ENCODE measurements at regions not wholly inside any gene's neighbourhood (a gene's known extent, or its start where the extent isn't known, plus 50 kb on each side); places are given as distances from the start of the nearest gene placed in this dataset.
"Not testable (repeated sequence)": the region's sequence is repeated elsewhere in the genome, so short reads cannot be mapped to it uniquely, and the experiment has no call there.

DNA sequence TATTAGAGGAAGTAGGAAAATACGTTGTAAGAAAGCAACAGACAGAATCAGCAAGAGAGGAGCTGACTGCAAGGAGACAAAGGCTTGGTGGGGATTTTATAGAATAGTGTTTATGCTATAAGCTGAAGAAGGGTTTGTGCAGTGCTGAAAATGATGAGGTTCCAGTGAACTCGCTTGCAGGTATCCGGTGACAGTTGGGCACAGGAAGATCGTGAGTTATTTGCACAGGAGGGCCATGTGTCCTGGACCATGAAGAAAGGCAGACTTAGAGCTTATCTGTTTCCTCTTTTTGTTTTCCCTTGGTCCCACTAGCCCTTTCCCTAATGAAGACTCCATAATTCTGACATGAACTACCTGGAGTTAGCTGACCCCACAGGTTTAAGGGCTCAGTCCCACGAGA, 61.4 kb downstream of the NXNL2 start:
- no peak overlapping the region for H3K4me3 ChIP-seq (ENCODE audit: low read depth, low read length)
- H3K9me3 ChIP-seq (ENCODE audit: control insufficient read depth, insufficient read depth, low read length), result no peaks in the 10 kb centered on the region
- no peaks in the 10 kb centered on the region for H3K4me1 ChIP-seq (ENCODE audit: control insufficient read depth, insufficient read depth, low read length)
- no peaks in the 10 kb centered on the region for H3K27me3 ChIP-seq (ENCODE audit: control insufficient read depth, insufficient read depth, low read length)
- no peak overlapping the region for H3K9ac ChIP-seq (ENCODE audit: low read depth, low read length)
- H3K27ac ChIP-seq (ENCODE audit: low read depth, low read length), result no peak overlapping the region
- no peaks in the 10 kb centered on the region for H3K36me3 ChIP-seq (ENCODE audit: control insufficient read depth, insufficient read depth, low read length)

DNA sequence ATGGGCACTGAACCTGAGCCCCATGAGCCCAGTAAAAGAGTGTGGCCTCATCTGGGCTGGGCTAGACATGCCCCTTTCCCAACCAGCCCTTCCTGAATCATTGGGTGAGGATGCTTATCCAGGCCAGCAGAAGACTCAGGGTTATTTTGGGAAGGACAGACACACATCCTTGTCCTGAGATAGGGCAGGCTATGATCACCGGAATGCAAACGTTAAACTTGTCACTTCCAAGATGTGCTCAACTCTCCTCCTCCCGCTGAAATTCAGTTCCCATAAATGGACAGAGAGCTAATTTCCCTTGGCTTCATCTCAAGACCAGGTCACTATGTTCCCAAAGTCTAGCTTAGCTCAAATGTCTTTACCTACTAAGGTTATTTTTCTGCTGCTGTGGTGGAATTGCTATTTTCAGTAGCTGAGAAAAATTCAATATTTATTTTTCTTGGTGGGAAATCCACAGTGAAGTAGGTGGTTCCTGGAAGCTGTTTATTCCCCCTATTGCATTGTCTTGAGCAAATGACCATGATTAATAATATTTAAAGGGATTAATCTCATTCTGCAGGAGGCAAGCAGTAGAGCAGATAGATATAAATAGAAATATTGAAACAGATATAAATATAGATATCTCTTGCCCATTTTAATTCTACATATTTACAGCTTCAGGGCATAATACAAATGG, 70.0 kb downstream of the NXNL2 start:
- no peak overlapping the region for H3K4me3 ChIP-seq (ENCODE audit: low read depth, low read length)
- no peaks in the 10 kb centered on the region for H3K36me3 ChIP-seq (ENCODE audit: control insufficient read depth, insufficient read depth, low read length)
- no peaks in the 10 kb centered on the region for H3K27me3 ChIP-seq (ENCODE audit: control insufficient read depth, insufficient read depth, low read length)
- H3K4me1 ChIP-seq (ENCODE audit: control insufficient read depth, insufficient read depth, low read length), result no peaks in the 10 kb centered on the region
- H3K27ac ChIP-seq (ENCODE audit: low read depth, low read length), result no peak overlapping the region
- no peak overlapping the region for H3K9ac ChIP-seq (ENCODE audit: low read depth, low read length)
- no peaks in the 10 kb centered on the region for H3K9me3 ChIP-seq (ENCODE audit: control insufficient read depth, insufficient read depth, low read length)

DNA sequence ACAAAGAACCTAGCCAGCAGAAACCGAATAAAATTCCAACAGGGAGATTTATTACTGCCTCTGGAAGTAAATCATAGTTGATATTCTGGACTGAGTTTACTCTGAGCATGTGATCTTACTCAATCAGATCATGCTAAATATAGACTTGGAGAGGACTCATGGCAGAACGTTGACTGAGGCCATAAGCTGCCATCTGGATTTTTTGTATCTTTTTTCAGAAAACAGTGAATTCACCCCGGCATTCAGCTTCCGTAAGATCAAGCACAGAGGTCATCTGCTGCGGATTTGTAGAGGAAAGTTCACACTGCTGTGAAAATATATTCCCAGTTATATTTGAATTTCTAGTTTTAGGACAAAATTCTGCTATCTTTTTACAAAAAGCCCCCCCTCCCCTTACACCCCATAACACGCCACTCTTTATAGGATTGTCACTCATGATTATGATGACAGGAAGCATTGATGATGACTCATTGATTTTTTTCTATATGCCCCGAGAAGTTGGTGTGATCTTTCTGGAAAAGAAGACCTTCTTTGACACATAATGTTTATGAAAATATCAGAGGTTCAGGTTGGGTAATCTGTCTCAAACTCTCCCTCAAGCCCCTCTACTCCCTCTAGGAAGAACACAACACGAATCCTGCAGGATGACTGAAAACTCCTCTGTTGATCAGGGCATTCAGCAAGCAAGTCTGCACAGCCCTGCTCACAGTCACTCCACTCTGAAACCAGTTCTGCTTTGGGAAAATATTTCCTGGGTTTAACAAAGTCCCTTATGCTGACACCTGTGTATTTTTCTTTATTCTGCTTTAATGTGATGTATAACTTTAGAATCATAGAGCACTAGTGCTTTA, 70.8 kb downstream of the NXNL2 start:
- Histone ChIP-seq H3K4me3 (ENCODE audit: low read depth, low read length) (no peak overlapping the region), H3K36me3 (ENCODE audit: control insufficient read depth, insufficient read depth, low read length) (no peaks in the 10 kb centered on the region), H3K27ac (ENCODE audit: low read depth, low read length) (no peak overlapping the region), H3K9ac (ENCODE audit: low read depth, low read length) (no peak overlapping the region), H3K27me3 (ENCODE audit: control insufficient read depth, insufficient read depth, low read length) (no peaks in the 10 kb centered on the region), H3K4me1 (ENCODE audit: control insufficient read depth, insufficient read depth, low read length) (no peaks in the 10 kb centered on the region), H3K9me3 (ENCODE audit: control insufficient read depth, insufficient read depth, low read length) (no peaks in the 10 kb centered on the region)

DNA sequence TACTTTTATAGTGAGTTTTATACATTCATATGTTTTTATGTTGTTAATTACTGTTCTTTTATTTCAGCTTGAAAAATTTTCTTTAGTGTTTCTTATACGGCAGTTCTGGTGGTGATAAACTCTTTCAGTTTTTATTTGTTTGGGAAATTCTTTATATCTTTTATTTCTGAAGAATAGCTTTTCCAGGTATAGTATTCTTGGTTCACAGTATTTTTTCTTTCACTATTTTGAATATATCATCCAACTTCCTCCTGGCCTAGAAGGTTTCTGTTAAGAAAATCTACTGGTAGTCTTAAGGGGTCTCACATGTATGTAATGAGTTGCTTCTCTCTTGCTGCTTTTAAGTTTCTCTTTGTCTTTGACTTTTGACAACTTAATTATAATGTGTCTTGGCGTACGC, 79.4 kb downstream of the NXNL2 start:
- H3K9ac ChIP-seq (ENCODE audit: low read depth, low read length), result no peak overlapping the region
- H3K27ac ChIP-seq (ENCODE audit: low read depth, low read length), result no peak overlapping the region
- peaks cover 3% of the 10 kb centered on the region; the same call in 1 of the 2 replicates for H3K9me3 ChIP-seq (ENCODE audit: control insufficient read depth, insufficient read depth, low read length)
- no peaks in the 10 kb centered on the region for H3K27me3 ChIP-seq (ENCODE audit: control insufficient read depth, insufficient read depth, low read length)
- H3K4me3 ChIP-seq (ENCODE audit: low read depth, low read length), result no peak overlapping the region
- H3K36me3 ChIP-seq (ENCODE audit: control insufficient read depth, insufficient read depth, low read length), result no peaks in the 10 kb centered on the region
- H3K4me1 ChIP-seq (ENCODE audit: control insufficient read depth, insufficient read depth, low read length), result no peaks in the 10 kb centered on the region

DNA sequence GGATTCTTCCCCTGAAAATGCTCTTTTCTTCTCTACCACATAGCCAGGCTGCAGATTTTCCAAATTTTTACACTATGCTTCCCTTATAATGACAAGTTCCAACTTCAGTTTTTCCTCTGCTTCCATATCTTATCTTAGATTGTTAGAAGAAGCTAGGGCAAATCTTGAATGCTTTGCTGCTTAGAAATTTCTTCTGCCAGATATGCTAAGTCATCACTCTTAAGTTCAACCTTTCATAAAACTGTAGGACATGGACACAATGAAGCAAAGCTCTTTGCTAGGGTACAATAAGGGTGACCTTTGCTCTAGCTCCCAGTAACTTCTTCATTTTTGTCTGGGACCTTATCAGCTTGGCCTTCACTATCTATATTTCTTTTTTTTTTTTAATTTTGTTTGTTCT, 88.7 kb downstream of the NXNL2 start:
- no peaks in the 10 kb centered on the region for H3K27me3 ChIP-seq (ENCODE audit: control insufficient read depth, insufficient read depth, low read length)
- no peaks in the 10 kb centered on the region for H3K36me3 ChIP-seq (ENCODE audit: control insufficient read depth, insufficient read depth, low read length)
- H3K4me3 ChIP-seq (ENCODE audit: low read depth, low read length), result no peak overlapping the region
- peaks cover 8% of the 10 kb centered on the region for H3K9me3 ChIP-seq (ENCODE audit: control insufficient read depth, insufficient read depth, low read length)
- no peaks in the 10 kb centered on the region for H3K4me1 ChIP-seq (ENCODE audit: control insufficient read depth, insufficient read depth, low read length)
- H3K9ac ChIP-seq (ENCODE audit: low read depth, low read length), result no peak overlapping the region
- H3K27ac ChIP-seq (ENCODE audit: low read depth, low read length), result no peak overlapping the region

DNA sequence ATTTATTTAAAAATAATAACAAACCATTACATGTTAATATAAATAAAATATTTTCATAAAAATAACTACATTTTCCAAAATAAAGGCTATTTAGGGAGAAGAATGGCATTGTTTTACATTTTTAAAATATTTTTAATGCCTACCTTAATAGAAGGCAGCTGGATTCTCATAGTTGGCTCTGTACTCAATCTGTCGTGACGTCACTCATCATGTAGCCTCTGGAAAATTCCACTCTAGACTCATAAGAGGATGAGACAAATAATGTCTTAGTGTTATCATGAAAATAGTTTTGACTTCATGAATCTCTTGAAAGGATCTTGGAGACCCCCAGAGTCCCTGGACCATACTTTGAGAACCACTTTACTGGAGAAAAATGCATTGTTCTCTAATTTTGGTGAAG, 93.1 kb downstream of the NXNL2 start:
- Histone ChIP-seq H3K36me3 (ENCODE audit: control insufficient read depth, insufficient read depth, low read length) (no peaks in the 10 kb centered on the region), H3K9me3 (ENCODE audit: control insufficient read depth, insufficient read depth, low read length) (peaks cover 8% of the 10 kb centered on the region), H3K4me1 (ENCODE audit: control insufficient read depth, insufficient read depth, low read length) (no peaks in the 10 kb centered on the region), H3K27ac (ENCODE audit: low read depth, low read length) (no peak overlapping the region), H3K4me3 (ENCODE audit: low read depth, low read length) (no peak overlapping the region), H3K27me3 (ENCODE audit: control insufficient read depth, insufficient read depth, low read length) (no peaks in the 10 kb centered on the region), H3K9ac (ENCODE audit: low read depth, low read length) (no peak overlapping the region)

DNA sequence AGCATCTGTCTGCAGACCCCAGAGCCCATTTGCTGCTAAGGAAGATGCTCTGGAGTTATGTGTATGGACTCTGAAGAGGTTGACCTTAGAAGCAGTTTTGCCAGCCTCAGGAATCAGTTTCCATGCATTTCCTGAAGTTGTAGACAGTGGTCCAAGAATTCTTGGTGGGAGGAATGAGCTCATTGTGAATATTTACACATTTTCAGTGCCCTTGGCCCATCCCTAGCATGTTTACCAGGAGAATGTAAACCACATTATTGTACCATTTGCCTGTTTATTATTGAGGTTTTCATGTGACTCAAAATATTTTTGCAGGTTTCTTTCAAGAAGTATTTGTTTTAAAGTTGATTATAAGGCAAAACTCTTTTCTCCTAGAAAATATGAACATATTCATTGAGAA, 93.8 kb downstream of the NXNL2 start:
- Histone ChIP-seq H3K27me3 (ENCODE audit: control insufficient read depth, insufficient read depth, low read length) (no peaks in the 10 kb centered on the region), H3K9ac (ENCODE audit: low read depth, low read length) (no peak overlapping the region), H3K4me1 (ENCODE audit: control insufficient read depth, insufficient read depth, low read length) (no peaks in the 10 kb centered on the region), H3K36me3 (ENCODE audit: control insufficient read depth, insufficient read depth, low read length) (no peaks in the 10 kb centered on the region), H3K27ac (ENCODE audit: low read depth, low read length) (no peak overlapping the region), H3K9me3 (ENCODE audit: control insufficient read depth, insufficient read depth, low read length) (peaks cover 8% of the 10 kb centered on the region), H3K4me3 (ENCODE audit: low read depth, low read length) (no peak overlapping the region)

DNA sequence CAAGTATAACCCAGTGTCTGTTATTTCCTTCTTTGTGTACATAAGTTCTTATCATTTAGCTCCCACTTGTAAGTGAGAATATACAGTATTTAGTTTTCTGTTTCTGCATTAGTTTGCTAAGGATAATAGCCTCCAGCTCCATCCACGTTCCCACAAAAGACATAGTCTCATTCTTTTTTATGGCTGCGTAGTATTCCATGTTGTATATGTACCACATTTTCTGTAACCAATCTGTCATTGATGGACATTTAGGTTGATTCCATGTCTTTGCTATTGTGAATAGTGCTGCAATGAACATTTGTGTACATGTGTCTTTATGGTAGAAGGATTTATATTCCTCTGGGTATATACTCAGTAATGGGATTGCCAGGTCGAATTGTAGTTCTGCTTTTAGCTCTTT, 95.6 kb downstream of the NXNL2 start:
- not testable (repeated sequence) for H3K27ac ChIP-seq (ENCODE audit: low read depth, low read length); H3K4me3 ChIP-seq (ENCODE audit: low read depth, low read length); H3K4me1 ChIP-seq (ENCODE audit: control insufficient read depth, insufficient read depth, low read length); H3K36me3 ChIP-seq (ENCODE audit: control insufficient read depth, insufficient read depth, low read length); H3K9me3 ChIP-seq (ENCODE audit: control insufficient read depth, insufficient read depth, low read length); H3K9ac ChIP-seq (ENCODE audit: low read depth, low read length); H3K27me3 ChIP-seq (ENCODE audit: control insufficient read depth, insufficient read depth, low read length)

DNA sequence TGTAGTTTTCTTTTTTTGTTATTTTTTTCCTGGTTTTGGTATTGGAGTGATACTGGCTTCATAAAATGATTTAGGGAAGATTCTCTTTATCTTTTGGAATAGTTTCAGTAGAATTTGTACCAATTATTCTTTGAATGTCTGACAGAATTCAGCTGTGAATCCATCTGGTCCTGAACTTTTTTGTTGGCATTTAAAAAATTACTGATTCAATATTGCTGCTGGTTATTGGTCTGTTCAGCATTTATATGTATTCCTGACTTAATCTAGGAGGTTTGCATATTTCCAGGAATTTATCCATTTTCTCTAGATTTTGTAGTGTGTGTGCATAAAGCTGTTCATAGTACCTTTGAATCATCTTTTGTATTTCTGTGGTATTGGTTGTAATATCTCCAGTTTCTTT, 100.2 kb downstream of the NXNL2 start:
- Histone ChIP-seq H3K36me3 (ENCODE audit: control insufficient read depth, insufficient read depth, low read length) (no peaks in the 10 kb centered on the region), H3K4me1 (ENCODE audit: control insufficient read depth, insufficient read depth, low read length) (no peaks in the 10 kb centered on the region), H3K4me3 (ENCODE audit: low read depth, low read length) (no peak overlapping the region), H3K9ac (ENCODE audit: low read depth, low read length) (no peak overlapping the region), H3K27ac (ENCODE audit: low read depth, low read length) (no peak overlapping the region), H3K27me3 (ENCODE audit: control insufficient read depth, insufficient read depth, low read length) (no peaks in the 10 kb centered on the region), H3K9me3 (ENCODE audit: control insufficient read depth, insufficient read depth, low read length) (no peaks in the 10 kb centered on the region)

DNA sequence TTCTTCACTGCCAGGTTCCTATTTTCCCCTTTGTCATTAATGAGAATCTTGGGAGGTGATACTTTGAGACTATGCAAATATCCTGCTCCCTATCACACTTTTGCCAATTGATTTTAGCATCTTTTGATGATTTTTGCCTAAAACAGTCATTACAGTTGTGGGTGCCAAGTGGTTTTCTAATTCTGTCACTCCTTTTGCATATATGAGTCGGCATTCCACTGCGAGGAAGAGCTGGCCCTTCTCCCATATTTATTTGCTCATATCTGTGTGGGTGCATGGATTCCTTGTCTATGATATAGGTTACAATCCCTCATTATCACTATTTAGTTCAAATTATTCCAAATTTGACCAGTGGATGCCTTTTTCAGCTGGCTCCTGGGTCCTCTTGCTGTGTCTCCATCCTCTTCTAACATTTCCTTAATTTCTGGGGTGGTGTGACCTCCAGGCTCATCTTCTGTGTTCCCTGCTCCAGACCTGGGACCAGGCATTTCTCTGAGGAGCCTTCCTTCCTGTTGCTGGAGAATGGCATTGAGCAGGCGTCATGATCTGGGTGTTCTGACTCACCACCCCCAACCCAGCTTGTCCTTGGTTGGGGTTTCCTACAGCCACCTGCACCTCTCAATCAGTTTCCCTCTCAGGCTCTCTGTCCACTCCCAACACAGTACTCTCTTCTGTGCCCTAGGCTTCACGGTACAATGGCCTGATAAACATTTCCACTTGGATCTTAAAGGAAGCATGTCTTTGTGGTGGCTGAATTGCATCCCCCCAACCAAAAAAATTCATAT, 106.7 kb downstream of the NXNL2 start:
- Histone ChIP-seq H3K4me1 (ENCODE audit: control insufficient read depth, insufficient read depth, low read length) (no peaks in the 10 kb centered on the region), H3K27ac (ENCODE audit: low read depth, low read length) (no peak overlapping the region), H3K36me3 (ENCODE audit: control insufficient read depth, insufficient read depth, low read length) (no peaks in the 10 kb centered on the region), H3K9ac (ENCODE audit: low read depth, low read length) (no peak overlapping the region), H3K4me3 (ENCODE audit: low read depth, low read length) (no peak overlapping the region), H3K9me3 (ENCODE audit: control insufficient read depth, insufficient read depth, low read length) (peaks cover 2% of the 10 kb centered on the region; the same call in 1 of the 2 replicates), H3K27me3 (ENCODE audit: control insufficient read depth, insufficient read depth, low read length) (no peaks in the 10 kb centered on the region)

DNA sequence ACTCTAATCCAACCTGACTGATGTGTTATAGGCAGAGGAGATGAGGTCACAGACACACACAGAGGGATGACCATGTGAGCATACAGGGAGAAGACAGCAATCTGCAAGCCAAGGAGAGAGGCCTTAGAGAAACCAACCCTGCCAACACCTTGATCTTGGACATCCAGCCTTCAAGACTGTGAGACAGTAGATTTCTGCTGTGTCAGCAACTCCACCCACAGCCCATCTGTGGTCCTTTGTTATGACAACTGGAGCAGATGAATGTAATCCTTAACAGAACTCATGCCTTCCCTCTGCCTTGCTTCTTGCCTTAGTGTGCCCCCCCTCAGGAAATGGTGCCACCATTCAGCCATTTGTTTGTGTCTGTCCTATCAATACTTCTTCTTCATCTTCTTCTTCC, 107.4 kb downstream of the NXNL2 start:
- Histone ChIP-seq H3K4me1 (ENCODE audit: control insufficient read depth, insufficient read depth, low read length) (no peaks in the 10 kb centered on the region), H3K4me3 (ENCODE audit: low read depth, low read length) (no peak overlapping the region), H3K9me3 (ENCODE audit: control insufficient read depth, insufficient read depth, low read length) (peaks cover 2% of the 10 kb centered on the region; the same call in 1 of the 2 replicates), H3K36me3 (ENCODE audit: control insufficient read depth, insufficient read depth, low read length) (no peaks in the 10 kb centered on the region), H3K27ac (ENCODE audit: low read depth, low read length) (no peak overlapping the region), H3K27me3 (ENCODE audit: control insufficient read depth, insufficient read depth, low read length) (no peaks in the 10 kb centered on the region), H3K9ac (ENCODE audit: low read depth, low read length) (no peak overlapping the region)
